WTC11 (cell line): ENCODE measurements at regions not wholly inside any gene's neighbourhood (a gene's known extent, or its start where the extent isn't known, plus 50 kb on each side); places are given as distances from the start of the nearest gene placed in this dataset.
"Not testable (repeated sequence)": the region's sequence is repeated elsewhere in the genome, so short reads cannot be mapped to it uniquely, and the experiment has no call there.

Experiments
- CTCF ChIP-seq: fragments of 200-600 bp; IDR thresholded peaks from 2 replicates; pipeline ENCODE4 v1.8.0; 2022; ENCODE audit warnings: antibody characterized with exemption
- E2F4 ChIP-seq: sonication (generic); formaldehyde crosslinking; IDR thresholded peaks from 2 replicates; pipeline ENCODE4 v1.8.1; 2022; ENCODE audit warnings: low read depth, mild to moderate bottlenecking, moderate library complexity, missing genetic modification reagents, borderline replicate concordance
- IRF1 ChIP-seq: sonication (generic); formaldehyde crosslinking; IDR thresholded peaks from 2 replicates; pipeline ENCODE4 v1.8.0; 2023; ENCODE audit warnings: missing genetic modification reagents
- IRF2 ChIP-seq: sonication (generic); formaldehyde crosslinking; IDR thresholded peaks from 2 replicates; pipeline ENCODE4 v1.8.0; 2022; ENCODE audit warnings: low read depth, missing genetic modification reagents, borderline replicate concordance
- RELA ChIP-seq: sonication (generic); formaldehyde crosslinking; IDR thresholded peaks from 2 replicates; pipeline ENCODE4 v1.8.1; 2022; ENCODE audit warnings: missing genetic modification reagents, mild to moderate bottlenecking, borderline replicate concordance
- SMAD3 ChIP-seq: sonication (generic); formaldehyde crosslinking; IDR thresholded peaks from 2 replicates; pipeline ENCODE4 v1.8.0; 2022; ENCODE audit warnings: missing genetic modification reagents, mild to moderate bottlenecking, borderline replicate concordance
- ZNF263 ChIP-seq: sonication (generic); formaldehyde crosslinking; IDR thresholded peaks from 2 replicates; pipeline ENCODE4 v1.8.1; 2022; ENCODE audit warnings: low read depth, mild to moderate bottlenecking, moderate library complexity, missing genetic modification reagents

GRCh38 chr11:60622776-60623175, 76.6 kb upstream of the MS4A8 start:
- not testable (repeated sequence) for TF ChIP-seq CTCF; E2F4 (CRISPR knock-in tag); ZNF263; RELA (CRISPR knock-in tag); IRF2 (CRISPR knock-in tag); IRF1 (CRISPR knock-in tag); SMAD3
